B cell (primary cell): ENCODE measurements at regions not wholly inside any gene's neighbourhood (a gene's known extent, or its start where the extent isn't known, plus 50 kb on each side); places are given as distances from the start of the nearest gene placed in this dataset.

Source experiments
- ATAC-seq: fragments of 200-7000 bp; cut with Tn5 transposase; one replicate; pipeline ENCODE4 v1.10.0; 2021; ENCODE audit warnings: low read depth, mild to moderate bottlenecking, moderate number of reproducible peaks, moderate library complexity
- CTCF ChIA-PET: fragments of 350-600 bp; sonication (Branson Sonifier 250); formaldehyde crosslinking; loops from one replicate; lab custom pipeline; 2021; ENCODE audit warnings: antibody characterized with exemption, inconsistent platforms; lab: Charles Lee
- POLR2A ChIA-PET: fragments of 350-600 bp; sonication (Branson Sonifier 250); formaldehyde crosslinking; loops from one replicate; lab custom pipeline; 2021; ENCODE audit warnings: antibody characterized with exemption; lab: Charles Lee
- DNase-seq: peaks from one replicate; pipeline ENCODE4 v3.0.0; 2013
- H2AFZ ChIP-seq: 2 replicates; pipeline ENCODE4 v1.6.1; 2012; ENCODE audit warnings: mild to moderate bottlenecking, low read depth, low read length; ENCODE audit not compliant: insufficient read depth, poor library complexity, severe bottlenecking
- H3K27ac ChIP-seq, 2 donors: 1 replicate in 1 of 2; 2 replicates in 1 of 2; pipeline ENCODE4 v1.5.1; 2012 to 2013; ENCODE audit warnings: low read length in 2 of 2, mild to moderate bottlenecking in 2 of 2, moderate library complexity in 1 of 2
- H3K27me3 ChIP-seq, 4 experiments: fragments of 200-600 bp in 1 of 4; sonication (generic) in 1 of 4; replicated peaks in 1 of 4; 1 replicate in 2 of 4; 2 replicates in 2 of 4; pipeline versions ENCODE4 v1.6.1 to v1.7.0; 2013 to 2016; ENCODE audit warnings: low read length in 3 of 4, mild to moderate bottlenecking in 2 of 4, mixed read lengths in 1 of 4, moderate library complexity in 1 of 4; ENCODE audit not compliant: insufficient read depth in 4 of 4, control insufficient read depth in 3 of 4; ENCODE audit errors: control extremely low read depth in 1 of 4
- H3K36me3 ChIP-seq, 2 experiments: replicated peaks in 1 of 2; 1 replicate in 1 of 2; 2 replicates in 1 of 2; pipeline versions ENCODE4 v1.6.1 to v1.7.1; 2013; ENCODE audit warnings: low read length in 1 of 2; ENCODE audit not compliant: insufficient read depth in 2 of 2, control insufficient read depth in 1 of 2; ENCODE audit errors: control extremely low read depth in 1 of 2, extremely low read depth in 1 of 2
- H3K4me1 ChIP-seq, 2 donors: fragments of 200-600 bp in 1 of 2; sonication (generic) in 1 of 2; 1 replicate in 1 of 2; 2 replicates in 1 of 2; pipeline versions ENCODE4 v1.5.1 to v1.6.1; 2013 to 2017; ENCODE audit warnings: low read length in 2 of 2; ENCODE audit not compliant: control insufficient read depth in 2 of 2, insufficient read depth in 2 of 2
- H3K4me2 ChIP-seq: replicated peaks from 2 replicates; pipeline ENCODE3; 2012; ENCODE audit warnings: mild to moderate bottlenecking, low read depth, low read length; ENCODE audit not compliant: poor library complexity, severe bottlenecking
- H3K4me3 ChIP-seq, 5 experiments: fragments of 200-600 bp in 1 of 5; sonication (generic) in 1 of 5; 1 replicate in 3 of 5; 2 replicates in 2 of 5; pipeline versions ENCODE4 v1.5.1 to v1.7.0; 2011 to 2016; ENCODE audit warnings: low read length in 4 of 5, mild to moderate bottlenecking in 4 of 5, low read depth in 2 of 5, control low read depth in 1 of 5, moderate library complexity in 1 of 5; ENCODE audit not compliant: insufficient read depth in 1 of 5; ENCODE audit errors: control extremely low read depth in 1 of 5, extremely low read depth in 1 of 5
- H3K79me2 ChIP-seq: fragments of 200-600 bp; sonication (generic); one replicate; pipeline ENCODE4 v1.6.0; 2016; ENCODE audit warnings: low read length; ENCODE audit not compliant: control insufficient read depth, insufficient read depth
- H3K9ac ChIP-seq: fragments of 200-600 bp; sonication (generic); 2 replicates; pipeline ENCODE4 v1.6.1; 2017; ENCODE audit warnings: mild to moderate bottlenecking, low read length, moderate library complexity
- H3K9me3 ChIP-seq, 3 donors: one replicate each; pipeline versions ENCODE4 v1.6.1 to v1.7.1; 2013; ENCODE audit warnings: low read length in 2 of 3; ENCODE audit not compliant: control insufficient read depth in 2 of 3, insufficient read depth in 1 of 3; ENCODE audit errors: control extremely low read depth in 1 of 3
- H4K20me1 ChIP-seq: 2 replicates; pipeline ENCODE4 v1.6.0; 2012; ENCODE audit warnings: mild to moderate bottlenecking, low read length; ENCODE audit not compliant: insufficient read depth, control insufficient read depth, poor library complexity, severe bottlenecking
- H3K27ac Mint-ChIP-seq: one replicate; pipeline ENCODE4 v1.8.0; 2021; ENCODE audit warnings: mixed read lengths
- H3K27me3 Mint-ChIP-seq: one replicate; pipeline ENCODE4 v1.8.0; 2021; ENCODE audit warnings: mixed read lengths
- H3K4me1 Mint-ChIP-seq: one replicate; pipeline ENCODE4 v1.8.0; 2021; ENCODE audit warnings: mixed read lengths
- H3K4me3 Mint-ChIP-seq: one replicate; pipeline ENCODE4 v1.8.0; 2021; ENCODE audit warnings: mixed read lengths
- H3K9me3 Mint-ChIP-seq: one replicate; pipeline ENCODE4 v1.8.0; 2022; ENCODE audit warnings: mixed read lengths; ENCODE audit not compliant: insufficient read depth
- CTCF ChIP-seq: fragments of 200-600 bp; IDR thresholded peaks from one replicate; pipeline ENCODE4 v1.8.0; 2022; ENCODE audit warnings: antibody characterized with exemption, mild to moderate bottlenecking
- EZH2 ChIP-seq: IDR thresholded peaks from 2 replicates; pipeline ENCODE4 v1.6.1; 2012; ENCODE audit warnings: borderline replicate concordance, low read depth, mild to moderate bottlenecking, moderate library complexity, low read length; ENCODE audit not compliant: insufficient read depth, poor library complexity, severe bottlenecking
- WGBS: methylation state at CpG from one replicate; pipeline ENCODE4 v1.1.5; 2013; ENCODE audit warnings: missing lambda C conversion rate; ENCODE audit not compliant: insufficient coverage; 5-methylcytosine and 5-hydroxymethylcytosine counted together
- intact Hi-C: fragments of 100-400 bp; cut with micrococcal nuclease; formaldehyde crosslinking; loops from one replicate; pipeline ENCODE4 v1.10.0; 2022

GRCh38 chr14:44812672-44813071 lies 149.1 kb downstream of the KLHL28 start:
- H3K27ac Mint-ChIP-seq, result no peak overlapping the region
- H3K27me3 ChIP-seq, result no peaks in the 10 kb centered on the region
- intact Hi-C loops, result no loop called here
- H3K9ac ChIP-seq, result no peak overlapping the region
- H3K27ac ChIP-seq, result no peak overlapping the region
- ATAC-seq (no peak), DNase-seq (no peak)
- WGBS, result 96% methylated on average over 10 of the region's 10 CpGs
- no peaks in the 10 kb centered on the region for H3K79me2 ChIP-seq
- no peaks in the 10 kb centered on the region for H3K4me1 ChIP-seq
- no peaks in the 10 kb centered on the region for H3K4me1 Mint-ChIP-seq
- H3K9me3 ChIP-seq, result no peaks in the 10 kb centered on the region
- no peak overlapping the region for H3K4me3 Mint-ChIP-seq
- no peak for TF ChIP-seq EZH2
- no peak for TF ChIP-seq CTCF
- H2AFZ ChIP-seq, result no peak overlapping the region
- ChIA-PET CTCF (no interaction called here), POLR2A (no interaction called here)
- H3K36me3 ChIP-seq, result no peaks in the 10 kb centered on the region
- no peak overlapping the region for H3K4me2 ChIP-seq
- no peak overlapping the region for H3K4me3 ChIP-seq
- no peaks in the 10 kb centered on the region for H4K20me1 ChIP-seq
- H3K27me3 Mint-ChIP-seq, result peaks cover 23% of the 10 kb centered on the region
- no peaks in the 10 kb centered on the region for H3K9me3 Mint-ChIP-seq

- TF ChIP-seq CTCF (no peak), EZH2 (no peak)
- intact Hi-C loops, result no loop called here
- Histone ChIP-seq H3K36me3 (no peaks in the 10 kb centered on the region), H3K4me1 (no peaks in the 10 kb centered on the region), H3K4me2 (no peak overlapping the region), H3K9ac (no peak overlapping the region), H4K20me1 (no peaks in the 10 kb centered on the region), H3K79me2 (no peaks in the 10 kb centered on the region), H3K27ac (no peak overlapping the region), H3K27me3 (peaks cover 0 to 2% (median 0%) of the 10 kb centered on the region in 4 experiments), H3K9me3 (no peaks in the 10 kb centered on the region), H3K4me3 (no peak overlapping the region), H2AFZ (no peak overlapping the region)
- ATAC-seq, result no peak
- ChIA-PET POLR2A (no interaction called here), CTCF (no interaction called here)
- H3K4me1 Mint-ChIP-seq, result no peaks in the 10 kb centered on the region
- no peak overlapping the region for H3K4me3 Mint-ChIP-seq
- no peak overlapping the region for H3K27ac Mint-ChIP-seq
- peaks cover 3% of the 10 kb centered on the region for H3K27me3 Mint-ChIP-seq
- H3K9me3 Mint-ChIP-seq, result no peaks in the 10 kb centered on the region
- DNase-seq, result no peak
These were observed 157.4 kb downstream of the KLHL28 start for GRCh38 chr14:44804391-44804790.
